ENCODE measurements at regions not wholly inside any gene's neighbourhood (a gene's known extent, or its start where the extent isn't known, plus 50 kb on each side); places are given as distances from the start of the nearest gene placed in this dataset.
A peak's percentile ranks its signal among the peaks of the same experiment; 100 is the strongest.

DNA sequence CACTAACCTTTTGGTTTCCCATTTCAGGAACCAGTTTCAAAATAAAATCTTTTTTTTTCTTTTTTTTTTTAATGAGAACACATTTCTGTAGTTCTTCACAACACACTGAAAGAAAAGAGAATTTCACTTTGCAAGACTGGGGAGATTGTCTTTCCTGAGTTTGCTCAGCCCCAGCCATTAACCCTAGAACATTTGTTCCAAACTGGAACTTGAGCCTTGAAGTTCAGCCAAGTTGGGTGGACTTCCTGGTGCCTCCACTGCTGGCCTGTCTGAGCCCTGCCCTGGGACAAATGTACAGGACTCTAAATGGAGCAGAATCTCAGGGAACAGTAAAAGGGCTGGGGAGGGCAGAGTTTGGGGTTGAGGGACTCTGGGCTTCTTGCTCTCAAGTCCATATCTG lies 196.4 kb upstream of the LPP start:
- DNase-seq, result no peak

DNA sequence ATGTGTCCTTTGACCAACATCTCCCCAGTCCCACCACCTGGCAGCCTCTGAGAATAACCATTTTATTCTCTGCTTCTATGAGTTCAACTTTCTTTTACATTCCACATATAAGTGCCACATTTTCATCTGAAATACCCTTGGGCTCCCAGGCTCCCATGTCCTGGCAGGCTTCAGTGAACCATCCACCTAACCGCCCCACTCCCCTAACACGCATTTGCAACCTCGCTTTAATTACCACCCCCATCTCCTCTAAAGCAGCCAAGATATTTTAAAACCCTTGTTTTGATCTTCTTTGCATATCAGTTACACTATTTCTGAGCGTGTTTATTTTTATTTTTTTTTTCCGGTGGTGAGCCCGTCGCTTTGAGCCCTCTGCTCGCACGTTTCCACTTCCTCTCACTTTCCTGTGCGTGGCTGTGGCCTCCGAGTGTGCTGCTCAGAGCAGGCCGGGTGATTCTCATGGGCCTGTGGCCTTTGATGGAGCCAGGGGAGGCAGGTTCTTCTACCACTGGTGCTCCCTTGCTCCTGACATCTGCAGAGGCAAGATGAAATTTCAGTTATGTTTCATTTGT lies 195.4 kb upstream of the LPP start:
- DNase-seq, result no peak

DNA sequence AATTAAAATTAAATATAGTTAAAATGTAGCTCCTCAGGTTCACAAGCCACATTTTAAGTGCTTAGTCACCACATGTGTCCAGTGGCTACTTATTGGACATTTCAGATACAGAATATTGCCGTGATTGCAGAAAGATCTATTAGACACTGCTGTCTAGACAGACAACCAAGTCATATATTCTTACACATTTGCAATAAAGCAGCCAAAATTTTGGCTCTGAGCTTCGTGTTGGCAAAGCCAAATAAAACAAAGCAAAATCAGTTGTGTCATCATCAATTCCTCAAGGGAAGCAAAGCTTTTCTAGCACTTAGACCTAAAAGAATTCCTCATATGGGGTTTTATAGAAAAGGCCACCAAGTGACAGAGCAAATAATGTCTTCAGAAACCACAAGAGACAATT lies 193.1 kb upstream of the LPP start:
- DNase-seq, result no peak

DNA sequence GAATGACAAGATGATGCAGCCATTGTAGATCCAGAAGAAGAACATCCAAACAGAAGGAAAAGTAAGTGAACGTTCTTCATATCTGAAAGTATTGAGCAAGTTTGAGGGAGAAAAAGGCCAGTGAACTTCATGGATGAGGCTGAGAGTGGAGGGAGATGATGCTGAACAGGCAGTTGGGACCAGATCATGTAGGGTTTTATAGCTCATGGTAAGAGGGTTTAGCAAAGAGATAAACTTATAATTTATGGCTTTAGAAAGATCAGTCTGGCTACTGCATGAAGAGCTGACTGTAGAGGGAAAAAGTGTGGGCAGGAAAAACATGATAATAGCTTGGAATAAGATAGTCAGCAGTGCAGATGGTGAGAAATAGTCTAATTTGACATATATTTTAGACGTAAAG lies 192.6 kb upstream of the LPP start:
- no peak for DNase-seq

DNA sequence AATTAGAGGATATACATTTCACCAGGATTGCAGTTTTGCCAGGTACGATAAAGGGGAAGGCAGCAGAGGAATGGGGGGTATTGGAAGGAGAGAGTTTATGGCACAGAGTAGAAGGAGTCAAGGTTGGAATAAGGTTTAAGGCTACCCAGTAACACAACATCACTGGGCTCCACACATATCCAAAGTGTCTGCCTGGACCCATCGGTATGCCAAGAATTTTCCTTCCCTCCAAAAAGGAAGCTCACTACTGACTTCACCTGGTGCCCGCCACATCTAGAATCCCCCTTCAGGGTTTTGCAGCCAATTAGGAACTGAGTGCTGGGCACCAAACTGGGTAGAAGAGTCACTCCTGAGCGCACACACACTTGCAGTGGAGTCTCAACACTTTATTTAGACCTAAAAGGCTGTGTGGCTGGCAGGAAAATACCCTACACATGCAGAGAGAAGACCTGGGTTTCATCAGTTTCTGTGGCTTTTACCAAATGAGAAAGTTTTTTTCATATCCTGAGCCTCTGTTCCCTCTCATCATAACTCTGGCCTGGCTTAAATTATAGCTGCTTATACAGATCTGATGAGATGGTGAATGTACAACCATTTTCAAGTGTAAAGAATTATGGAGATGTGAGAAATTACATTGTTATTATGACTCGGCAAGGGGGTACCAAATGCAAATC lies 190.8 kb upstream of the LPP start:
- no peak for DNase-seq

DNA sequence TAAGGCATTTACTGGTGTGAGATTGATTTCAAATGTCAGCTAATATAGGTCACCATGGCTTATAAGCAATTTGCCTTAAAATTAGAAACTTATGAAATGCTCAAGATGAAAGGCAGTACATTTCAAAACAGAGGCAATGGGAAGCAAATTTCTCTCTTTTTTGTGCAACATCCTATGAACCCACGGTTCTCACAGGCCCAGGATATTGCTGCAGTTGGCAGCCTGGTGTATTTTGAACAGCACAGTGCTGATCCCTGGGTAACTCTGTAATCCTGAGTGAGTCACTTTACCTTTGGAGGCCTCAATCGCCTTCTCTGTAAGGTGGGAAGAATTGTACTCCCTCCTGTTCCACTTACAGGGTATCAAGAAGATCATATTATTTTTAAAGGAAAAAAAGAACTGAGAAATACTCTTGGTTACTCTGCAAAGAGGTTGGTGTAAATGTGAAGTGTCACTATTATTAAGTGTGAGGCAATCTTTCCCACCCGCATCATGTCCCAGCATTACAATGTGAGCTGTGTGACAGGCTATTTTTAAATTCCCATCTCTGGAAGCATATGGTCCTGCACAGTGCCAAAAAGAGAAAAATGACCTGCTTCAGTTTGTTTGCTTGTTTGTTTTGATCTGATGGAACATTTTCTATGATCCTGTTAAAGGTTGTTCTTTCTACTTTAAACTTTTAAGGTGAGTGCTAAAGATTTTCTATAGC lies 190.1 kb upstream of the LPP start:
- DNase-seq, result no peak

DNA sequence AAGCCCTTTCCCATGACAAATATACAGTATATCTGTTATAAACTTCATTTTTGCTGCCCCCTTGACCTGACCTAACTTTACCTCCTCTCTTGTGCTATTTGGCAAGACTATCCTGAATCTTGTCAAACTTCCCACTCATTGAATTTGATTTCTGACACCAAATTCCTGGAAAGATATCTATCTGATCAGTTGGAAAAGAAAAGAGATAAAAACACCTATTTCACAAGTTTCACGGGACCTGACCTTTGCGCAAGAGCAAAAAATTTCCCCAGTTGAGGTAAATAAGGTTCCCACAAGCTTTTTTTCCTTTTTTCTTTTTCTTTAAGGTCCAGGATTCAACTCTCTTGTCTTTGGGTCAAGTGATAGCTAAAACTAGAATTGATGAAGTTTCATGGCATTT lies 189.2 kb upstream of the LPP start:
- no peak for DNase-seq

DNA sequence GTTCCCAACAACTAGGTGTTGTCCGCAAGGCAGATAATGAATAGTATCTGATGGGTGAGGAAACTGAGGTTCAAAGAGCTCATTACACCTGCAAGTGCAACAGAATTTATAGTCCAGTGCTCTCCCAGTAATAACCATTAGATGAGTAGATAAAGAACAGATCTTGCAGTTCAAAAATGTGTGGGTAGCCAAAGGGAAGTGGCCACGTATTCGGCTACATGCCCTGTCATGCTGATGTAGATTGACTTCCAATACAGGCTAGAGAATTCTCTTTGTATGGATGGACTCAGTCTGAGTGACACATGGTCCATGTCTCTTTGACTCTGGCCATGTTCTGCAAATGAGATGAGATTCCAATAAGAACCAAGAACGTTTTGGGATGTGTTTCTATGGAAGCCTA lies 187.9 kb upstream of the LPP start:
- no peak for DNase-seq

DNA sequence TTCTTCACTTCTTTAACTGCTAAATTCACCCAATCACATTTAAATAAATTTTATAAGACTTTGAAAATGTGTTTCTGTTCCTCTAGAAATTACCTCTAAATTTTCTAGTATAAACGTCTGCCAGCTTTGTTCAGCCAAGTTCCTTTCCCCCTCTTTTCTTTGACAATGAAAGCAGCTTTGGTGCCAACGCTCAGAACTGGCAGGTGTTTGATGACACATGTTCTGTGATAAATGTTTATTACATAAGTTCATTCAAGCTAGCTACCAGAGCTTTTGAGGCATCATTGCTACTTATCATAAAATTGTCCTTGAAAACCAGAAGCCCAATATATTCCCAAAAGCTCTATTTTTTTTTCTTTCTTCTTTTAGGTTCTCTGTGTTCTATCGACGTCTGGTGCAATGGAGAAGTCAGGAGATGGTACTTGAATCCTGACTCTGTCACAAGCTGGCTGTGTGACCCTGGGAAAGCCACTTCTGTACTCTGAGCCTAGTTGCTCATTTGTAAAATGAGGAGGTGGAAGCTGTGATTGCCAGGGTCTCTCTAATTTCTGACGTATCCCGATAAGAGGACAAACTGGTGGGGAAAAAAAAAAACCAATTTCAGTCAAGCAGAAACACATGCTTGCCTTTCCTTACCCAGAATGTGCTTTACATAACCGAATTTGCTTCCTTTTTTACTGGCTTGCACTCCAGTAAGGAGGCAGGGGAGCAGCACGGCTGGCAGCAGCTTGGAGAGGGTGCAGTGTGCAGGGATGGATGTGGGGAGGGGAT lies 187.1 kb upstream of the LPP start:
- no peak for DNase-seq

DNA sequence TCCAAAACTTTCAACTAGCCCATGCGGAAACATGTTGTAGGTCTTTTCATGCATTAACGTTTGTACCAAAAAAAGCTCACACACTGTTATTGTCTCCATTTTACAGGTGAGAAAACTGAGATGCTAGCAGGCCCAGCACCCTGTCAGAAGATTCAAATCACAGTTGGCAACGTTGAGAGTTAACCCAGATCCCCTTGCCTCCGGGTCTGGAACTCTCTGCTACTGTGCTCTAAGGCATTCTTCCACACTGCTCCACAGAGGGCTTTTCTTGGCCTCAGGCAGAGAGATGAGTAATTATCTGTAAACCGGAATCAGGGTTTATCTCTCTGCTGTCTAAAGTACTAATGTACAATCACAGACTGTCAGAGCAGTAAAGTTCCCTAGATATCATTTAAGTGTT lies 186.0 kb upstream of the LPP start:
- DNase-seq, result no peak

DNA sequence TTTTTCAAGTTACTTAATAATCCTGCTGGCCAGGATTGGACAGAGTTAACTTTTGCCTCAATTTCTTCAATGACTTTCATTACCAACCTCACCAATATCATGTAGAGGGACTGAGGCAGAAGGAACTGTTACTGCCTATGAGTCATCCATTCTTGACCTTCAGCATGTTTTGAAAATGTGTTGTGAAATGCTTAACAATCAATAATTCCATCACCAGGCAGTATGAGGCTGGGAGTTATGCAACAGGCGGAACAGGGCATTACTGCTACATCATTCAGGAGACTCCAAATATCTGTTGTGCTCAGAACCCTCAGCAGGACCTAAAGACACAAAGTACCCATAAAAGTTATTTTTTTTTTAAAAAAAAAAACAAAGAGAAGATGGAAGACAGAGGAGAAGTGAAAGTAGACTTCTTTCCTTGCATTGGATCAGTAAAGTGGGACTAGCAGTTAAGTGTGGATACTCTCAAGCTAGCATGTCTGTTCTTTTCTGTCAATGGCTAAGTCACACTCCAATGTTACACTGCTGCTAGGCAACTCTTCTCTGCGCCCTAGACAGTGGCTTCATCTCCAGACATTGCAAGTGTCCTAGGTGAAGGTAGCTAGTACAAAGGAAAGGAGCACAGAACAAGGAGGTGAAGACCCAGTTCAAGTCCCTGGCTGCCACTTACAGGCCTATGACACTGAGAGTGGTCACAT lies 184.9 kb upstream of the LPP start:
- DNase-seq, result peak; percentile 36

DNA sequence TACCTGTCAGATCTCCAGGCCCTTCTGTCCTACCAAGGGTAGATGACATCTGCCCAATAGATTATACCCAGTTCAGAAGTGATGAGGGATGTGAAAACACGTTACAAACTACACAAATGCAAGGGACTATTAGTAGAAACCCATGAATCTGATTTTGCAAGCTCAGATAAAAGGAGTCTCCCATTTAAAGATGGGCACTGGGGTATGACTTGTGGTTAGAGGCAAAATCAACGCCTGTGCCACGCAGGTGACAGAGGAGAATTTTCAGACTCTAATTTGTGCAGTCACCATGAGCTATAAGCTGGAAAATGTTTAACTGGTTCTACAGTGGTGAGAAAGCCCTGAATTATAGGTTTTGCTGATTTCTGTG lies 184.4 kb upstream of the LPP start:
- DNase-seq, result no peak

DNA sequence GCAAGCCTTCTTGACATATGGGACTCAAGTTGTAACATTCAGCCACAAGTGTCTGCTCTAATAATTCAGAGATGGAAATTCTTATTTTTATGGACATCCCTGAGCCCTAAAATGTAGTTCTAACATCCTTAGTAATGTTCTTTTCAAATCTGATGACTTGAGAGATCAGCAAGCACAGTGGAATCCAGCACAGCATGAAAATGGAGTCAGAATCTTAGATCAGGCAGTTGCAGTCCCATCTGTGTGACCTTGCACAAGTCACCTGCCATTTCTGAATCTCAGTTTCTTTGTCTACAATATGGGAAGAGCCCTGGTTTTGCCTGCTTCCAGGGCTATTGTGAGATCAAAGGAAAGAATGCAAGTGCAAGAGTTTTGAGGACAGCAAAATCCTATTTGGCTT lies 183.9 kb upstream of the LPP start:
- DNase-seq, result no peak

DNA sequence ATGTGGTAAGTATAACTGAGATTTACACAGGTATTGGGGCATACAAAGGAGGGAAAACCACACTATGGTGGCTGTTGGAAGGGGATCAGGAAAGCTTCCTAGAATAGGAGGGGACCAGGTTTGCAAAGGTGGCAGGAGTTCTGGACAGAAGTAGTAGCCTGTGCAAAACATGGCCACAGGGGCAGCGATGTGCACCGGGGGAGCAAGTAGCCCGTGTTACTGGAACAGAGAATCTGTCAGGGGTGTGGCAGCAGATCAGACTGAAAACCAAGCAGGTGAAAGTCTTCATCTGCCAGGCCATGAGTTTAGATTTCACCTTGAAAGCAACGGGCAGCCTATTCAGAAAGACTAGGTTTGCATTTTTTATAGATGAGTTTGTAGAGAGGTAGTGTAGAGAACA lies 182.3 kb upstream of the LPP start:
- DNase-seq, result no peak

DNA sequence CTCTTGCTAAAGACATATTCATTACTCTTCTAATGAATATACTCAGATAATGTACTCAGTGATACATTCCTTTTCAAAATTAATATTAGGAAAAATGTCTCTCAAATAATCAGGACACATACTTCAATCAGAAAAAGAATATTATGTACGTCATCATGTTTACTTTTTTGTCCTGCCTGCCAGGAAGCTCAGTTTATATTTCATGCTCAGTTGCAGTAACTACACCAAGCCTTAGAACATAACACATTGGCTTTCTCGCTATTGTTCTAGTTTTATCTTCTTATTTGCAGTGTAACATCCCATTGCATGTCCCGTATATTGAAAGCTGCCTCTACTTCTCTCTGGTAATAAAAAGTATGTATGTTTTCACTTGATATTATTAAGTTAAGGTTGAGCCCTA lies 181.5 kb upstream of the LPP start:
- no peak for DNase-seq

DNA sequence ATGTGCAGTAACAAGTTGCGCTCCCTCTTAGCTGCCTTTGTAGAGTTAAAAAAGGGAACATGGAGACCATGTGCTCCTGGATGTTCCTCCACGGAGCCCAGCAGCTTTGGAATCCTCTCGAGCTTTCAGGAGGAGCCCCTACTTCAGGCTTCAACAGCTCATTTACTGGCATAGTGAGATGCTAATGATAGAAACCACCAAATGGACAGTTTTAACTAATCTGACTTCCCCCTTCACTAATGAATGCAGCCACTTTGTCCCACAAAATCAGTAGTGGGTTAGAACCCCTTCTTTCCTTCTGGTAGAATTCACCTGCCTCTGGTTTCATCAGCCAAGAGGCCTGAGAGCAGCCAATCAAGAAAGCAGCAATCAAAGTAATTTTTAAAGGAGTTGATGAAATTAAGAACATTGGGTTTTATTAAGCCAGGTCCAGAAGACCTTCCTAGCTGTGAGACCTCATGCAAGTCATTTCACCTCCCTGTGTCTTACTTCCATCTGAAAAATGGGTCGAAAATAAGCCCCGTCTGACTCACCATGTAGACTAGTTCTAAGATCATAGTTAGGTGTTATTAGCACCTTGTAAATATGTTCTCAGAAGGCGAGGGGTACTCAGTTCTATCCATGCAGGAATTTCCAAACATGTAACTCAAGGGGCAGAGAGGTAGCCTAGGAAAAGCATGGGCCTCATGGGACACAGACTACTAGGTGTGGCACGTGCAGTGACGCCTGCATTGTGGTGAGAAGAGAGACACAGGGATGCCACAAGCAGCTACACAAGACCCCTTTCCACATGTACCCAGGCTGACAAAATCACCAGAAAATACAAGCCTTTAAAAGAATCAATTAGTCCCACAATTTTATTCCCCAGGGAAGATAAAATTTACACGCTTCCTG lies 179.7 kb upstream of the LPP start:
- peak; percentile 10 for DNase-seq

DNA sequence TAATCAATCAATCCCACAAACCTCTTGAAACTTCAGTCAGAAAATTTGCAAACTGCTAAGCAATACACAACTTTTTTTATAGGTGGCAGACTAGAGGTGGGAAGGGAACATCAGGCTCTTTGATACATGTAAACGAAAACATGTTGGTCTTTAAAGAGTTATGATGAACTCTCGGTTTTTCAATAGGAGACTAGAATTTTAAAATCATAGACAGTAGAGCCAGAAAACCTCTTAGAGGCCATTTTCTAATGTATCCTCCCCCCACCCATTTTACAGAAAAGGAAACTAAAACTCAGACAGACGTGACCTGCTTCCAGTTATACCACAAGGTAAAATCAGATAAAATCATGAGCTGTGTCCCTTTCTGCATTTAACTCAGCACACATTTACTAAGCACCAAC lies 179.1 kb upstream of the LPP start:
- DNase-seq, result no peak

DNA sequence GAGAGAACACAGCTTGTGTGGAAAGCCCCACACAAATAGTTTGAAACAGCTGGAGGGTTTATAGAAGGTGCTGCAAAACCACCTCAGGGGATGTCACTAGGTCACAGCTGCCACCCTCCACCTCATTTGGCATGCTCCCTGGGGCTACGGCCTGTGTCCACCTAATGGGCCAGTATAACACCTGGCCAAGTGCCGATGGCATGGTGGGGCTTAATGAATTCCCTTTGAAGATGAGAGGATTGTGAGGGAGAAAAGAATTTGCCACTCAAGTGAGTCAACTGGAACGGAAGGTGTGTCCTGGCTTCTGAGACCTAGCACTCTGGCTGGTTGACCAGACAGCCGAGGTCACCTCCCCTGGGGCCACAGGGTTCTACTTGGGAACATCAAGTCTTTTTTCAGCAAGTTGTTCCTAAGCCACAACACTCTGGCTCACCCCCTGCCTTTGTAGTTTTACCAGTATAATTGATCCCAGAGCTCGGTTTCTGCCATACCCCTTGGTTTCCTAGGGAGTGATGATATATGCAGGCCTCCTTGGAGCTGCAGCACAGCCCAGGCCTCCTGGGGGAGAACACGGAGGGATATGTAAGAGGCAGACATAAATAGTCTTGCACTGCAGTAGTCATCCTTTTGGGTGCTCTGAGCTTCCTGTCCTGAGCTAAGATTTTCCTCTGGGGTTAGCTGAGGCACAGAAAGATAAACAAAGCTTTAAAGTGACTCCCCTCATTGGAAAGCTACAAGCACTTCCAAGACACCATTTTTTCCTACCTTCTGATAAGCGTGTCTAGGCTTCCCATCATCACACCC lies 178.2 kb upstream of the LPP start:
- no peak for DNase-seq

DNA sequence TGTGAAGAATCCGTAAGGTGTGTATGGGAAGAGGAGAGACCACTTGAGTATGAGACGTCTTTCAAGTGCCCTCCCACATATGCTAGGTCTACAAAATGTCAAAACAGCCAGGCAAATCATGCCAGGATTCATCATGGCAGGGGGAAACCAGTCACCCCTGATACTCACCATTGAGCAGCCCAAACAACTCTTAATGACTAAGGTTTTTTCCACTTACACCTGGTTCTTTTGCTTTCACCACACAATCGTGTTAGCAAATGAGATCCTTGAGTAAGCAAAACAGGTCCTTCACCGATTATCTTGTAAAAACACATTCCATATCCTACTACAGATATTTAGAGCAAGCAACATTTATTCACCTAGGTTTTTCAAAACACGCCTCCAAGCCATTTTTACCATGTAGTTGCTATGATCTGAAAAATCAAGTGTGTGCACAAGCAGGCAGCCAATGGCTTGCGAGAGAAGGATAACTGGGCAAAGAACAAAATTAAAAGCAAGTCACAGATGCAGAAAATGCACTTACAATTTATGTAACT lies 177.5 kb upstream of the LPP start:
- no peak for DNase-seq

DNA sequence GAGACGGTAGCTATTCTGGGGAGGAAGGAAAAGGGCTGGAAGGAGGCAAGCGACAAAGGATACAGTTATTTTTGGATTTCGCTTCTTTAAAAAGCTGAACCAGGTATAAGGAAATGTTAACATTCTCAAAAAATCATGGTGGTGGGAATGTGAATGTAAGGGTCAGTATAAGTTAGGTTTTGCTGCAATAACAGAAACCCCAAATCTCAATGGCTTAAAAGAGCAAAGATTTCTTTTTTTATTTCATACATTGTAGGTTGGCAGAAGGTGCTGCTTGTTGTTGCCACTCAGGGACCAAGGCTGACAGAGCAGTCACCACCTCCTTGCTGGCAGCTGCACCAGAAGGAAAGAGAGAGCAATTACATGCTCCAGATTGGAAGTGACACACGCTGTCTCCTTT lies 176.3 kb upstream of the LPP start:
- DNase-seq, result no peak

DNA sequence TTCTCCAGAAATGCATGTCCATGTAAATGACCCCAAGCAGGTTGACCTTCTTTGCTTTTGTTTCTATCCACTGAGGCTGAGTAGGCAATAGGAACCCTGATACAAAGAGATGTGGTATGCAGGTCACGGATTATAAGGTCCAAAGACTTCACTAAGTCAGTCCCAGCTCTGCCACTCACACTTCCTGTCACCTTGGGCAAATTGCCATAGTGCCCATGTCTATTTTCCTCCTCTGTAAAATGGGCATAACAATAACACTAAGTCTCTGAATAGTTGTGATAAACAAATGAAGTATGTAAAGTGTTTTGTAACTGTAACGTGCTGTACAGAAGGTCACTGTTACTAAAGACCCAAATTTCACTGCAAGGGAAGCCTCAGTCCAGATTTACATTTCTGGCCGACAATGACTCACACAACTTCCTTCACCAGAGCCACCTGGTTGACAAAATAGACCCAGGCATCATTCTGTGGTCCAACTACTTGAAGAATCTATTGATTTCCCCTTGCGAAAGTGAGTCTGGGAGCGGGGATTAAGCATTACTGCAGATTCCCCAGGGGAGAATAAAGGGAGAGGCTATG lies 175.4 kb upstream of the LPP start:
- peak; percentile 24 for DNase-seq
